ENCODE measurements at regions not wholly inside any gene's neighbourhood (a gene's known extent, or its start where the extent isn't known, plus 50 kb on each side); places are given as distances from the start of the nearest gene placed in this dataset.

DNA sequence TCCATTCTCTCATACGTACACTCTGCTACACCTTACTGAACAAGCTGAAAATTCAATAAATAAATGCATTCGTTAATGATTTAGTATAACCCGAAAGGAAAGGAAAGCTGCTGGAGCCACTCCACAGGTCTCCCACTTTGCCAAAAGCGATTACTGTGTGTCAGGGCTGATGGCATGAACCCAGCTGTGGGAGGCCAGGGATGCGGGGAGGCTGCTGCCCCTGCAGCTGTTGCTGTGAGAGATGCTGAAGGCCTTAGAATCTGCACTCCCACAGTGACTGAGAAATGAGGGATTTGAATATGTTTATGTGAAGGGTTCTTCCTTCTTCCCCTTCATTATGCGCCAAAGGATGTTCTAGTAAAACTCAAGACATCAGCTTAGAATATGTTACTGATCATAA is 58.7 kb upstream of the NBEA start:
- TF ChIP-seq, protein P1, sequence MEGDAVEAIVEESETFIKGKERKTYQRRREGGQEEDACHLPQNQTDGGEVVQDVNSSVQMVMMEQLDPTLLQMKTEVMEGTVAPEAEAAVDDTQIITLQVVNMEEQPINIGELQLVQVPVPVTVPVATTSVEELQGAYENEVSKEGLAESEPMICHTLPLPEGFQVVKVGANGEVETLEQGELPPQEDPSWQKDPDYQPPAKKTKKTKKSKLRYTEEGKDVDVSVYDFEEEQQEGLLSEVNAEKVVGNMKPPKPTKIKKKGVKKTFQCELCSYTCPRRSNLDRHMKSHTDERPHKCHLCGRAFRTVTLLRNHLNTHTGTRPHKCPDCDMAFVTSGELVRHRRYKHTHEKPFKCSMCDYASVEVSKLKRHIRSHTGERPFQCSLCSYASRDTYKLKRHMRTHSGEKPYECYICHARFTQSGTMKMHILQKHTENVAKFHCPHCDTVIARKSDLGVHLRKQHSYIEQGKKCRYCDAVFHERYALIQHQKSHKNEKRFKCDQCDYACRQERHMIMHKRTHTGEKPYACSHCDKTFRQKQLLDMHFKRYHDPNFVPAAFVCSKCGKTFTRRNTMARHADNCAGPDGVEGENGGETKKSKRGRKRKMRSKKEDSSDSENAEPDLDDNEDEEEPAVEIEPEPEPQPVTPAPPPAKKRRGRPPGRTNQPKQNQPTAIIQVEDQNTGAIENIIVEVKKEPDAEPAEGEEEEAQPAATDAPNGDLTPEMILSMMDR (IDR thresholded peaks at IDR 0.05) = no peak
- no peak for TF ChIP-seq ZFX (IDR thresholded peaks at IDR 0.05; ENCODE audit: borderline replicate concordance)

Data from 22Rv1 (cell line).